ENCODE measurements at regions not wholly inside any gene's neighbourhood (a gene's known extent, or its start where the extent isn't known, plus 50 kb on each side); places are given as distances from the start of the nearest gene placed in this dataset.

DNA sequence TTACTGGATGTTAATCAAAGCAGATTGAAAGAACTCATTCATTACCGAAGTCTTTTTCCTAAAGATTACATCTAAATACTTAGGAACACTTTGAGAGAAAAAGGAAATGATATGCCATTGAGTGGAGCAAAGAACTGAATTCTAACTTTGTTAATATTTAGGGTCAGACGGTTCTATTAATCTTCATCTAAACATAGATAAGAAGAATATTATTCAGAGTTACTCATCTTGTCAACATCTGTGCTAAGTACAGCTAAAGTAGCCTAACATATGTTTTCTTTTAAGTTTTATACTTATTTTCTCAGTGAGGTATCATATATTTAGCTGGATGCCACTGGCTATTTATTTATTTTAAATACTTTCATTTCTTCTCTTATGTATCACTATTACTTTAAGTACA is 1763.7 kb downstream of the EFNA5 start:
- Histone ChIP-seq H3K27ac (ENCODE audit: low read length) (no peak overlapping the region), H3K4me3 (ENCODE audit: low read length) (no peak overlapping the region), H3K27me3 (ENCODE audit: insufficient read depth, low read length) (no peaks in the 10 kb centered on the region), H3K4me1 (ENCODE audit: insufficient read depth, low read length) (no peaks in the 10 kb centered on the region), H3K9me3 (ENCODE audit: insufficient read depth, low read depth, low read length) (no peaks in the 10 kb centered on the region), H3K36me3 (ENCODE audit: insufficient read depth, low read depth, low read length) (no peaks in the 10 kb centered on the region), H3K9ac (ENCODE audit: low read depth, low read length) (no peak overlapping the region)

DNA sequence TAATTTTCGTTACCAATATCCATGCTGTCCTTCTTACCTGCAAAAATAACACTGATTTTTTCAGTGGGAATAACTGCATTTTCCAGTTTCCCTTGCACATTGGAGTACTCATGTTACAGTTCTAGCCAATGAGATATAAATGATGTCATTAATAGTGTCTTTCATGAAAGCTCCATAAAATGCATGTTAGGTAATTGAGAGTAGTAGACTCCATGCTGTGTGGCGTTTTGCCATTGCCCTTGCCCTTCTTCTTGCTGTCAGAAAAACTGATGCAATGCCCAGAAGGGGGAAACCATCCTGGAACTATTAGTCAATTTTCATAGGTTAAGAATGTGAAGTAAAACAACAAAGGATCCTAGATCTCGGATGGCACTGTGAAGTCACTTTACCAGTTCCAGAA is 1765.3 kb downstream of the EFNA5 start:
- Histone ChIP-seq H3K27ac (ENCODE audit: low read length) (no peak overlapping the region), H3K36me3 (ENCODE audit: insufficient read depth, low read depth, low read length) (no peaks in the 10 kb centered on the region), H3K4me1 (ENCODE audit: insufficient read depth, low read length) (no peaks in the 10 kb centered on the region), H3K27me3 (ENCODE audit: insufficient read depth, low read length) (no peaks in the 10 kb centered on the region), H3K9ac (ENCODE audit: low read depth, low read length) (no peak overlapping the region), H3K4me3 (ENCODE audit: low read length) (no peak overlapping the region), H3K9me3 (ENCODE audit: insufficient read depth, low read depth, low read length) (no peaks in the 10 kb centered on the region)

- Histone ChIP-seq H3K4me3 (ENCODE audit: low read length) (no peak overlapping the region), H3K27me3 (ENCODE audit: insufficient read depth, low read length) (no peaks in the 10 kb centered on the region), H3K9ac (ENCODE audit: low read depth, low read length) (no peak overlapping the region), H3K36me3 (ENCODE audit: insufficient read depth, low read depth, low read length) (no peaks in the 10 kb centered on the region), H3K27ac (ENCODE audit: low read length) (no peak overlapping the region), H3K9me3 (ENCODE audit: insufficient read depth, low read depth, low read length) (no peaks in the 10 kb centered on the region), H3K4me1 (ENCODE audit: insufficient read depth, low read length) (no peaks in the 10 kb centered on the region)
Observed at GRCh38 chr5:105903069-105903468, 1767.7 kb downstream of the EFNA5 start.

GRCh38 chr5:105899726-105900125 is 1771.0 kb downstream of the EFNA5 start:
- Histone ChIP-seq H3K4me3 (ENCODE audit: low read length) (no peak overlapping the region), H3K27ac (ENCODE audit: low read length) (no peak overlapping the region), H3K9me3 (ENCODE audit: insufficient read depth, low read depth, low read length) (no peaks in the 10 kb centered on the region), H3K27me3 (ENCODE audit: insufficient read depth, low read length) (no peaks in the 10 kb centered on the region), H3K36me3 (ENCODE audit: insufficient read depth, low read depth, low read length) (no peaks in the 10 kb centered on the region), H3K4me1 (ENCODE audit: insufficient read depth, low read length) (peaks cover 8% of the 10 kb centered on the region; the same call in 1 of the 2 replicates), H3K9ac (ENCODE audit: low read depth, low read length) (no peak overlapping the region)

GRCh38 chr5:105898183-105898582 is 1772.6 kb downstream of the EFNA5 start:
- Histone ChIP-seq H3K27me3 (ENCODE audit: insufficient read depth, low read length) (no peaks in the 10 kb centered on the region), H3K27ac (ENCODE audit: low read length) (no peak overlapping the region), H3K9ac (ENCODE audit: low read depth, low read length) (no peak overlapping the region), H3K4me3 (ENCODE audit: low read length) (no peak overlapping the region), H3K36me3 (ENCODE audit: insufficient read depth, low read depth, low read length) (no peaks in the 10 kb centered on the region), H3K9me3 (ENCODE audit: insufficient read depth, low read depth, low read length) (no peaks in the 10 kb centered on the region), H3K4me1 (ENCODE audit: insufficient read depth, low read length) (peaks cover 8% of the 10 kb centered on the region; the same call in 1 of the 2 replicates)

DNA sequence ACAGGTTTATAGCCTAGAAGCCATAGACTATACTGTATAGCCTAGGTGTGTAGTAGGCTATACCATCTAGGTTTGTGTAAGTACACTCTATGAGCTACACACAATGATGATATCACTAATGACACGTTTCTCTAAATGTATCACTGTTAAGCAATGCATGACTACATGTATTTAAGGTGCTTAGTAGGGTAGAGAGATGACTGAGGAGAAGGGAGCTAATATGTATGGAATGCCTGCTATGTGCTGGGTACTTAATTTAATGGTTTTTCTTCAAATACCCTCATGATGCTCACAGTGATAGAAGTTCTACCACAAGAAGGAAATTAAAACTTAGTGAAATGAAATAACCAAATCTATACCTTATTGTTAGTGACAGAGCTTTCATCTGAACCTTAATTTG is 1785.5 kb downstream of the EFNA5 start:
- no peaks in the 10 kb centered on the region for H3K9me3 ChIP-seq (ENCODE audit: insufficient read depth, low read depth, low read length)
- H3K9ac ChIP-seq (ENCODE audit: low read depth, low read length), result no peak overlapping the region
- no peak overlapping the region for H3K4me3 ChIP-seq (ENCODE audit: low read length)
- no peak overlapping the region for H3K27ac ChIP-seq (ENCODE audit: low read length)
- no peaks in the 10 kb centered on the region for H3K36me3 ChIP-seq (ENCODE audit: insufficient read depth, low read depth, low read length)
- no peaks in the 10 kb centered on the region for H3K4me1 ChIP-seq (ENCODE audit: insufficient read depth, low read length)
- no peaks in the 10 kb centered on the region for H3K27me3 ChIP-seq (ENCODE audit: insufficient read depth, low read length)

DNA sequence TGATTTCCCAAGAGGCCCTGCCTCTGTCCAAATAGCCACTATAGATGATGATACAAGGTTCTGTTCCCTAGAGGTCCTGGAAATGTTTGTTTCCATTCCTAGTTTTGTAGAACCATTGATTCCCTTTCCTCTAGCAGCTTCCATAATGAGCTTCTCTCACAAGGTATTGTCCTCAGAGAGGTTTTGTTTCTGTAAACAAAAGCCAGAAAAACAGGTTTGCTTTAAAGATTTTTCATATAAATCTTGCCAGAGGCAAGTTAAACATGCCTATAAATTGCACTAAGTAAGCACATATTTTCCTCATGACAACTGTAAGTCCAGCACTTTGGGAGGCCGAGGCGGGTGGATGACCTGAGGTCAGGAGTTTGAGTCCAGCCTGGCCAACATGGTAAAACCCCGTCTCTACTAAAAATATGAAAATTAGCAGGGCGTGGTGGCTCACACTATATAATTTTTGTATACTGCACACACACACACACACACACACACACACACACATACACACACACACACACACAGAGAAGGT is 1787.7 kb downstream of the EFNA5 start:
- no peak overlapping the region for H3K4me3 ChIP-seq (ENCODE audit: low read length)
- no peak overlapping the region for H3K9ac ChIP-seq (ENCODE audit: low read depth, low read length)
- H3K27me3 ChIP-seq (ENCODE audit: insufficient read depth, low read length), result no peaks in the 10 kb centered on the region
- no peaks in the 10 kb centered on the region for H3K4me1 ChIP-seq (ENCODE audit: insufficient read depth, low read length)
- no peak overlapping the region for H3K27ac ChIP-seq (ENCODE audit: low read length)
- no peaks in the 10 kb centered on the region for H3K9me3 ChIP-seq (ENCODE audit: insufficient read depth, low read depth, low read length)
- H3K36me3 ChIP-seq (ENCODE audit: insufficient read depth, low read depth, low read length), result no peaks in the 10 kb centered on the region

DNA sequence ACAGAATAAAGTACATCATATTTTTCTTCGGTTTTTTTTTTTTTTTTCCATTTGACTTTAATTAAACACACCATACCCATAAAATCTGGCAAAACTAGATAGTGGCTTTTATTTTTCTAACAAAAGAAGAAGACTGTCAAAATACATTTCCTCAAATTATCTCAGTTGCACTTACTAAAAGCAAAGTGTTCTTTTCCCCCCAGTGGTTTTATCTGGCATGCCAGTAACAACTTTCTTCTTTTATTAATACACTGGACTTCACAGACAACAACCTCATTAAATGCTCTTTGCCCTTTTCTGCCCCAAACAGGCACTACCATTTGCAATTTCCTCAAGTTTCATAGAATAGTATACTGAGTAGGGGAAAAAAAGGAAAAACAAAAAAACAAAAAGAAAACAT is 1792.3 kb downstream of the EFNA5 start:
- no peaks in the 10 kb centered on the region for H3K9me3 ChIP-seq (ENCODE audit: insufficient read depth, low read depth, low read length)
- H3K27ac ChIP-seq (ENCODE audit: low read length), result no peak overlapping the region
- no peaks in the 10 kb centered on the region for H3K27me3 ChIP-seq (ENCODE audit: insufficient read depth, low read length)
- no peak overlapping the region for H3K9ac ChIP-seq (ENCODE audit: low read depth, low read length)
- no peaks in the 10 kb centered on the region for H3K4me1 ChIP-seq (ENCODE audit: insufficient read depth, low read length)
- no peak overlapping the region for H3K4me3 ChIP-seq (ENCODE audit: low read length)
- H3K36me3 ChIP-seq (ENCODE audit: insufficient read depth, low read depth, low read length), result no peaks in the 10 kb centered on the region

DNA sequence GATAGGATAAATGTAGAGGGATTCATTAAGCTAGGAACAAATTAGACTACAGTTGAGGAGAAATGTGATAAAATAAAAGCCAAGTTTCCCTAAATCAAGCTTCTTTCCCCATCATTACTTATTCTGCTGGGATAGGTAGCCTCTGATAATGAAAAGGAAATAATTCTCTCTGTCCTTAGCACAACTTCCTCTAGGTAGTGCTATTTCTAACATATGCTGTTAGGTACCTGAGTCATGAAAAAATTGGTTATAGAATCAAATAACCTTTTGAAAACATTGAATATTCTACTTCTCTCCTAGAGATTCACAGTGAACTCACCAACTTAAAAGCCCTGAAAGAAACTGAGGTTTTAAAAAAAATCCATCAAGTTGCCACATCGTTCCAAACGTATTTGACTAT is 1793.1 kb downstream of the EFNA5 start:
- Histone ChIP-seq H3K4me3 (ENCODE audit: low read length) (no peak overlapping the region), H3K4me1 (ENCODE audit: insufficient read depth, low read length) (no peaks in the 10 kb centered on the region), H3K27ac (ENCODE audit: low read length) (no peak overlapping the region), H3K36me3 (ENCODE audit: insufficient read depth, low read depth, low read length) (no peaks in the 10 kb centered on the region), H3K9ac (ENCODE audit: low read depth, low read length) (no peak overlapping the region), H3K27me3 (ENCODE audit: insufficient read depth, low read length) (no peaks in the 10 kb centered on the region), H3K9me3 (ENCODE audit: insufficient read depth, low read depth, low read length) (no peaks in the 10 kb centered on the region)

GRCh38 chr5:105874316-105874715 is 1796.4 kb downstream of the EFNA5 start:
- Histone ChIP-seq H3K9ac (ENCODE audit: low read depth, low read length) (no peak overlapping the region), H3K9me3 (ENCODE audit: insufficient read depth, low read depth, low read length) (no peaks in the 10 kb centered on the region), H3K4me1 (ENCODE audit: insufficient read depth, low read length) (no peaks in the 10 kb centered on the region), H3K27me3 (ENCODE audit: insufficient read depth, low read length) (no peaks in the 10 kb centered on the region), H3K36me3 (ENCODE audit: insufficient read depth, low read depth, low read length) (no peaks in the 10 kb centered on the region), H3K27ac (ENCODE audit: low read length) (no peak overlapping the region), H3K4me3 (ENCODE audit: low read length) (no peak overlapping the region)

GRCh38 chr5:105872569-105873270 is 1798.0 kb downstream of the EFNA5 start:
- Histone ChIP-seq H3K36me3 (ENCODE audit: insufficient read depth, low read depth, low read length) (no peaks in the 10 kb centered on the region), H3K4me1 (ENCODE audit: insufficient read depth, low read length) (no peaks in the 10 kb centered on the region), H3K27ac (ENCODE audit: low read length) (no peak overlapping the region), H3K4me3 (ENCODE audit: low read length) (no peak overlapping the region), H3K27me3 (ENCODE audit: insufficient read depth, low read length) (no peaks in the 10 kb centered on the region), H3K9ac (ENCODE audit: low read depth, low read length) (no peak overlapping the region), H3K9me3 (ENCODE audit: insufficient read depth, low read depth, low read length) (no peaks in the 10 kb centered on the region)

DNA sequence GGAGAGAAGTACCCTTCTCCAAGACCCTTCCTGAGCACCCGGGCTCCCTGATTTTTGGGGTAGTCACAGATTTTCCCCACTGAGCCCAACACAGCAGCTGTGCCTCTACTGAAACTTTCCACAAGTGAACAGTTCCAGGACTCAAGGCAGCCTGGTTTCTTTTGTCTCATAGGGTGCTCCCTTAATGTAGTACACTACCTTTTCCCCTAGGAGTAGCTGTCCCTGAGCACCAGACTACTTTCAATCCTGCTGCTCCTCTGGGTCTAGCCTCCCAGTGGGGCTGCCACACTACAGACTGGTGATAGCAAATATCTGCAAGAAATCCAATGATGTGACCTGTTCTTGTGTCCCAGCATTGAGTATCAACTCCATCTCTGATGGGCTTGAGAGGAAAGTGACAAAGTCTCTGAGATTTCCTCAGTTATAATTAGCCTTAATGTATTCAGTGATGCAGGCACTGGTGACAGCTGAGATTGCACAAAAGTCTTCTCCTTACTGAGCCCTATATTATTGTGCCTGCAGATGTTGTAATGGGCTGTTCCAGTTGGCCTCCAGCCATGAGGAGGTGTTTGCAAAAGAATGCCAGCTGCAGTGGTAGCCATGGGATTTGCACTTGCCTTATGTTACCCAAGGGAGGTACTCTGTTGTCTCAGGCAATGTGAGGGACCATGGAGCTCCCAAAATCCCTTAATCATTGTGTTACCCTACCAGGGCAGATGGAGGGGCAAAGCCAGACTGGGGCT is 1802.5 kb downstream of the EFNA5 start:
- no peak overlapping the region for H3K4me3 ChIP-seq (ENCODE audit: low read length)
- no peaks in the 10 kb centered on the region for H3K36me3 ChIP-seq (ENCODE audit: insufficient read depth, low read depth, low read length)
- H3K27me3 ChIP-seq (ENCODE audit: insufficient read depth, low read length), result no peaks in the 10 kb centered on the region
- peaks cover 2% of the 10 kb centered on the region; the same call in 1 of the 2 replicates for H3K9me3 ChIP-seq (ENCODE audit: insufficient read depth, low read depth, low read length)
- H3K9ac ChIP-seq (ENCODE audit: low read depth, low read length), result no peak overlapping the region
- no peak overlapping the region for H3K27ac ChIP-seq (ENCODE audit: low read length)
- no peaks in the 10 kb centered on the region for H3K4me1 ChIP-seq (ENCODE audit: insufficient read depth, low read length)

All from iPS-20b (cell line).